GM12872 (cell line): ENCODE measurements at regions not wholly inside any gene's neighbourhood (a gene's known extent, or its start where the extent isn't known, plus 50 kb on each side); places are given as distances from the start of the nearest gene placed in this dataset.

Experiments used
- CTCF ChIP-seq: IDR thresholded peaks from 3 replicates; pipeline ENCODE4 v1.5.1; 2011; ENCODE audit warnings: low read depth, mild to moderate bottlenecking, low read length, moderate library complexity; ENCODE audit not compliant: insufficient read depth

GRCh38 chr7:91408388-91409154 is 144.3 kb downstream of the FZD1 start:
- no peak for TF ChIP-seq CTCF

DNA sequence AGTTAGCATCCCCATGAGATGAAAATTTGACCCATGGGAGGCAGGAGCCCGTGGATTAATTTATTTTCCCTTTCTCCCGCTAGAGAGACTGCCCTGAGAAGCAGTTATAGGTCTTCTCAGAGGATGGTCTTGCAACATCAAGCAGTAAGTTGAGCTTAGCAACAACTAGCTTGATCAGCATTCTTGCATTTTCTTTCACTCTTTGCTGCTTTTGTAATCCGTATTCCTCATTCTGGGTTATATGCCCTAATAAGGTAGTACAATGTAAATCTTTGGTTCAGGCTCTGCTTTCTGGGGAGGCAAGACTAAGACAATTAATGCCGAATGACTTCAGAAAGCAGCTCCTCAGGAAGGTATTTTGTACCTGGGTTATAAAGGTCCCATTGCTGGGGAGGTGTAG is 146.8 kb downstream of the FZD1 start:
- TF ChIP-seq CTCF = no peak

GRCh38 chr7:91412298-91412697 is 148.1 kb downstream of the FZD1 start:
- no peak for TF ChIP-seq CTCF

DNA sequence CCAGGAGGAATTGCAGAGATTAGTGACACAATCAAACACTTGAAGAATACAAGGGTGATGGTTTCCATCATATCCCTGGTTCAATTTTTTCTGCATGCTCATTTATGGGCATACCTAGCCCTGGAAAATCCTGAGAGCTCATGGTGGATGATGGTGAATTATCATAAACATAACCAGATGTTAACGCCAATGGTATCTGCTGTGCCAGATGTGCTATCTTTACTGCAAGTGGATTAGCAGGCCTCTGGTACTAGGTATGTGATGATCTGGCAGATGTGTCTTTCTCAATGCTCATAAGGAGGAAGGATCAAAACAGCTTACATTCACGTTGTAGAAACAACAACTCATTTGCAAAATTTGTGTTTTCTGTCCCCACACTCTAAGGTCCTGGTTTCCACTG is 150.5 kb downstream of the FZD1 start:
- no peak for TF ChIP-seq CTCF

DNA sequence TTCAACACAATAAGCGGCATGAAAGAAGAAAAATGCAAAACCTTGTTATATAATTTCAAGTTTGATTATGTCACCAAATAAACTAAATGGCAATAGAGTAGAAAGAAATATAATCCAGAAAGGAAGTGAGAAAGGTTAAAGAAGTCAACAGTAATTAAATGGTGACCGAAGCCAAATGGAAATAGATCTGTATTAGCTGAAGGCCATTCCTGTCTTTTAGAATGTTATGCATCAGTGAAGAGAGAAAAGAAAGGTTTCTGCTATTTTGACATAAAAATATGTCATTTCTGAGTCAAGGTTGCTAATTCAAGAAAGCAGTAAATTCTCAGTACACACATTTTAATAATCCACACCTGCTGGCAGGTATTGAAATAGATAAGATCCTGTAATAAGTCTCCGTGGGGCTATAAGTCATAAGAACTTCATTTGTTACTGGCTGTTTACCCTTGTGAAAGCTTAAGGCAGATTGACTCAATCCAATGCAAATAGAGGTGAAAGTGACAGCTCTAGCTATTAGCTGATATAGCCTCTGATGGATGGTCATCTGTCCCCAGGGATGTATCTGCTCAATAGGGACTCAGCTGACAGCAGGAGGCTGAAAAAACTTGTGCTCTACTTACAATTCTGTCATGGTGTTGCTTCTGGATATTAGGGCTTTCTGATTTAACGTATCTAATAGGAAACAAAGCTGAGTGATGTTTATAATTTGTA is 152.1 kb downstream of the FZD1 start:
- TF ChIP-seq CTCF = no peak

DNA sequence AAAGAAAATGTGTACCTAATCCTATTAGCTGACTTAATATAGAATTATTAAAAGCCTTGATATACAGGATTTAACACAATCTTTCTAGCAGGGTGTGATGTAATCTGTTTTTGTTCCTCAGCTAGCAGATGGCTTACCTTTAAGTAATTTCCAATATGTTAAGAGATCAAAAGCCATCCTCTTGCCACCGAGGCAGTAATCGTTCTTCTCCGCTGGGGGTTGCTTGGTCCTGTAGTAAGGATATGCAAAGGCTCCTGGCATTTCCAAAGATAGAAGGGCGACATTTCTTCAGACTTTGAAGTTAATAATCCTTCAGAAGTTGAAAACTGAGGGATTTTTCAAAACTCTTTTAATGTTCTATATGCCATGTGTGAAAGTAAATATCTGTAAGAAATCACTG is 156.4 kb downstream of the FZD1 start:
- no peak for TF ChIP-seq CTCF

DNA sequence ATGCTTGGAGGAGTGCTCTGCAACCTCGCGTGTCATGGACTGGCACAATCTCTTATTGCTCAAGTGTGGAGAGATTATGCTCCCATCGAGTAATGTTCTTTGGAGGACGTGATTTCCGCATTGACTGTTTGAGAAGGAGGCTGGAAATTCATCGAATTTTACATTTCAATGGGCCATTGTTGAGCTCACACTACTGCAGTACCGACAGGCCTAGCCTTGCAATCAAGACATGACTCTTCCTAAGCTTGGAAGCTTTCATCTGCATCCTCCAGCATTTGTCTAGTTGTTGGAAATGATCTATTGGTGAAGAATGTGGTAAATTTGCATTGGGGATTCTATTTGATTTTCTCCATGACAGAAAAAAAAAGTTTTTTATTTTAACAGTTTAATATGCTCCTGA is 156.8 kb downstream of the FZD1 start:
- no peak for TF ChIP-seq CTCF
